Panc1 (cell line): ENCODE measurements at regions not wholly inside any gene's neighbourhood (a gene's known extent, or its start where the extent isn't known, plus 50 kb on each side); places are given as distances from the start of the nearest gene placed in this dataset.

Experiments
- ATAC-seq: fragments of 200-7000 bp; cut with Tn5 transposase; 2 replicates; pipeline ENCODE4 v1.9.1; 2020; ENCODE audit warnings: mild to moderate bottlenecking, moderate library complexity
- BruUV-seq: library from RNA; stranded (reverse); fragments of 400-500 nt; replicated peaks from 2 replicates; lab custom pipeline; 2021; lab: Mats Ljungman, UMichigan
- CTCF ChIA-PET: fragments of 300-600 bp; sonication (Branson Sonifier 250); formaldehyde crosslinking; loops from one replicate; lab custom pipeline; 2022; ENCODE audit warnings: antibody characterized with exemption; lab: Charles Lee
- POLR2A ChIA-PET: fragments of 300-600 bp; sonication (Branson Sonifier 250); formaldehyde crosslinking; loops from one replicate; lab custom pipeline; 2022; ENCODE audit warnings: antibody characterized with exemption; lab: Charles Lee
- DNase-seq: peaks from one replicate; pipeline ENCODE4 v3.0.0-alpha.2; 2010; ENCODE audit warnings: low read depth, low spot score
- H3K27ac ChIP-seq: 2 replicates; pipeline ENCODE4 v1.5.1; 2011; ENCODE audit warnings: mild to moderate bottlenecking, low read length, inconsistent platforms
- H3K27me3 ChIP-seq: fragments of 200-500 bp; sonication (Bioruptor generic); 2 replicates; pipeline ENCODE4 v1.6.0; 2014; ENCODE audit warnings: low read length, inconsistent platforms; ENCODE audit not compliant: control insufficient read depth, insufficient read depth
- H3K36me3 ChIP-seq: fragments of 200-500 bp; sonication (Bioruptor generic); 2 replicates; pipeline ENCODE4 v1.5.1; 2014; ENCODE audit warnings: inconsistent platforms, mild to moderate bottlenecking, low read length, moderate library complexity; ENCODE audit not compliant: control insufficient read depth, insufficient read depth
- H3K4me1 ChIP-seq: 2 replicates; pipeline ENCODE4 v1.5.1; 2011; ENCODE audit warnings: inconsistent platforms, mild to moderate bottlenecking, low read length, moderate library complexity; ENCODE audit not compliant: control insufficient read depth, insufficient read depth
- H3K4me3 ChIP-seq, 2 experiments: 2 replicates each; pipeline ENCODE4 v1.5.1; 2011 to 2012; ENCODE audit warnings: low read depth in 2 of 2, low read length in 2 of 2, mild to moderate bottlenecking in 2 of 2, inconsistent platforms in 1 of 2, moderate library complexity in 1 of 2
- H3K9me3 ChIP-seq: fragments of 200-500 bp; sonication (Bioruptor generic); 2 replicates; pipeline ENCODE4 v1.5.1; 2014; ENCODE audit warnings: low read depth, mild to moderate bottlenecking, inconsistent platforms, low read length, moderate library complexity; ENCODE audit not compliant: control insufficient read depth, insufficient read depth
- POLR2AphosphoS5 ChIP-seq: IDR thresholded peaks from 2 replicates; pipeline ENCODE4 v1.6.1; 2012; ENCODE audit warnings: mild to moderate bottlenecking, low read depth, low read length, moderate library complexity
- SIN3A ChIP-seq: IDR thresholded peaks from 2 replicates; pipeline ENCODE4 v1.6.1; 2012; ENCODE audit warnings: low read depth, mild to moderate bottlenecking, low read length, moderate library complexity, borderline replicate concordance; ENCODE audit not compliant: insufficient read depth
- TCF7L2 ChIP-seq: IDR thresholded peaks from 2 replicates; pipeline ENCODE4 v1.6.1; 2011; ENCODE audit warnings: mild to moderate bottlenecking, low read depth, low read length, inconsistent platforms
- in situ Hi-C: cut with HindIII; loops from 2 replicates; pipeline ENCODE4 v1.10.0; 2016; ENCODE audit warnings: low sequenced_read_pairs, low pct_unique_long_range_greater_than_20kb
- intact Hi-C: fragments of 100-400 bp; cut with micrococcal nuclease; formaldehyde crosslinking; loops from one replicate; pipeline ENCODE4 v1.10.0; 2022; ENCODE audit not compliant: unreplicated experiment
- TF ChIP-seq, protein P1 (sequence below), 2 experiments: IDR thresholded peaks; 2 replicates each; pipeline ENCODE4 v1.6.1; 2011 to 2012; ENCODE audit warnings: low read depth in 2 of 2, control low read depth in 1 of 2, low read length in 1 of 2, mild to moderate bottlenecking in 1 of 2, moderate library complexity in 1 of 2; ENCODE audit not compliant: insufficient read depth in 1 of 2
- TF ChIP-seq, protein P2 (sequence below): fragments of 450-650 bp; IDR thresholded peaks from 2 replicates; pipeline ENCODE4 v1.5.1; 2017; ENCODE audit warnings: mild to moderate bottlenecking

DNA sequence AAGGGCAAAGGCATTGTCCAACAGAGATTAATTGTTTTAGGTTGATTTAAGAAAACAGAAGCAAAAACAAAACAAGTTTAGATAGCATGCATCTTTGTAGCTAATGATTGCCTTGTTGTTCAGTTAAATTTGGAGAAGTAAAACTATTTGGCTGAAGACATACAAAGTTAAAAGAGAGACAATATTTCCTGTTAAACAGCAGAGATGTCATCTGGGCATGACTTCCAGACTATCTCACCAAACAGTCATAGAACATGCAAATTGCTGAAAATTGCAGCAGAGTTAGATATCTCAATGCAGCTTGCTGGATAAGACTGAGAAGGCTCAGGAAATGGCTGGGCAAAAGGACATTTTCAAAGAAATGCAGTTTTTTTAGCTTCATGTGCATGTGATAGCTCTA, 57.5 kb upstream of the PDGFD start:
- in situ Hi-C loops: no loop called here
- no peaks in the 10 kb centered on the region for H3K4me1 ChIP-seq
- H3K9me3 ChIP-seq: peaks cover 2% of the 10 kb centered on the region; the same call in 1 of the 2 replicates
- ChIA-PET CTCF (interaction anchor here (0.7 kb wide), 1 partner anchor 24 kb away, joined by 4 read pairs; no protein-coding TSS in a partner anchor), POLR2A (no interaction called here)
- H3K4me3 ChIP-seq: no peak overlapping the region
- no peak overlapping the region for H3K27ac ChIP-seq
- DNase-seq (no peak), ATAC-seq (no peak)
- H3K27me3 ChIP-seq: no peaks in the 10 kb centered on the region
- no TSS peak for BruUV-seq
- no peaks in the 10 kb centered on the region for H3K36me3 ChIP-seq
- intact Hi-C loops: no loop called here
- TF ChIP-seq, protein P1, sequence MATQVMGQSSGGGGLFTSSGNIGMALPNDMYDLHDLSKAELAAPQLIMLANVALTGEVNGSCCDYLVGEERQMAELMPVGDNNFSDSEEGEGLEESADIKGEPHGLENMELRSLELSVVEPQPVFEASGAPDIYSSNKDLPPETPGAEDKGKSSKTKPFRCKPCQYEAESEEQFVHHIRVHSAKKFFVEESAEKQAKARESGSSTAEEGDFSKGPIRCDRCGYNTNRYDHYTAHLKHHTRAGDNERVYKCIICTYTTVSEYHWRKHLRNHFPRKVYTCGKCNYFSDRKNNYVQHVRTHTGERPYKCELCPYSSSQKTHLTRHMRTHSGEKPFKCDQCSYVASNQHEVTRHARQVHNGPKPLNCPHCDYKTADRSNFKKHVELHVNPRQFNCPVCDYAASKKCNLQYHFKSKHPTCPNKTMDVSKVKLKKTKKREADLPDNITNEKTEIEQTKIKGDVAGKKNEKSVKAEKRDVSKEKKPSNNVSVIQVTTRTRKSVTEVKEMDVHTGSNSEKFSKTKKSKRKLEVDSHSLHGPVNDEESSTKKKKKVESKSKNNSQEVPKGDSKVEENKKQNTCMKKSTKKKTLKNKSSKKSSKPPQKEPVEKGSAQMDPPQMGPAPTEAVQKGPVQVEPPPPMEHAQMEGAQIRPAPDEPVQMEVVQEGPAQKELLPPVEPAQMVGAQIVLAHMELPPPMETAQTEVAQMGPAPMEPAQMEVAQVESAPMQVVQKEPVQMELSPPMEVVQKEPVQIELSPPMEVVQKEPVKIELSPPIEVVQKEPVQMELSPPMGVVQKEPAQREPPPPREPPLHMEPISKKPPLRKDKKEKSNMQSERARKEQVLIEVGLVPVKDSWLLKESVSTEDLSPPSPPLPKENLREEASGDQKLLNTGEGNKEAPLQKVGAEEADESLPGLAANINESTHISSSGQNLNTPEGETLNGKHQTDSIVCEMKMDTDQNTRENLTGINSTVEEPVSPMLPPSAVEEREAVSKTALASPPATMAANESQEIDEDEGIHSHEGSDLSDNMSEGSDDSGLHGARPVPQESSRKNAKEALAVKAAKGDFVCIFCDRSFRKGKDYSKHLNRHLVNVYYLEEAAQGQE (IDR thresholded peaks at IDR 0.05; ENCODE audit: insufficient read depth in 1 of 2, low read depth in 2 of 2, low read length in 1 of 2): no peak
- TF ChIP-seq SIN3A (no peak), TCF7L2 (no peak), POLR2AphosphoS5 (no peak)
- TF ChIP-seq, protein P2, sequence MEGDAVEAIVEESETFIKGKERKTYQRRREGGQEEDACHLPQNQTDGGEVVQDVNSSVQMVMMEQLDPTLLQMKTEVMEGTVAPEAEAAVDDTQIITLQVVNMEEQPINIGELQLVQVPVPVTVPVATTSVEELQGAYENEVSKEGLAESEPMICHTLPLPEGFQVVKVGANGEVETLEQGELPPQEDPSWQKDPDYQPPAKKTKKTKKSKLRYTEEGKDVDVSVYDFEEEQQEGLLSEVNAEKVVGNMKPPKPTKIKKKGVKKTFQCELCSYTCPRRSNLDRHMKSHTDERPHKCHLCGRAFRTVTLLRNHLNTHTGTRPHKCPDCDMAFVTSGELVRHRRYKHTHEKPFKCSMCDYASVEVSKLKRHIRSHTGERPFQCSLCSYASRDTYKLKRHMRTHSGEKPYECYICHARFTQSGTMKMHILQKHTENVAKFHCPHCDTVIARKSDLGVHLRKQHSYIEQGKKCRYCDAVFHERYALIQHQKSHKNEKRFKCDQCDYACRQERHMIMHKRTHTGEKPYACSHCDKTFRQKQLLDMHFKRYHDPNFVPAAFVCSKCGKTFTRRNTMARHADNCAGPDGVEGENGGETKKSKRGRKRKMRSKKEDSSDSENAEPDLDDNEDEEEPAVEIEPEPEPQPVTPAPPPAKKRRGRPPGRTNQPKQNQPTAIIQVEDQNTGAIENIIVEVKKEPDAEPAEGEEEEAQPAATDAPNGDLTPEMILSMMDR: no peak

DNA sequence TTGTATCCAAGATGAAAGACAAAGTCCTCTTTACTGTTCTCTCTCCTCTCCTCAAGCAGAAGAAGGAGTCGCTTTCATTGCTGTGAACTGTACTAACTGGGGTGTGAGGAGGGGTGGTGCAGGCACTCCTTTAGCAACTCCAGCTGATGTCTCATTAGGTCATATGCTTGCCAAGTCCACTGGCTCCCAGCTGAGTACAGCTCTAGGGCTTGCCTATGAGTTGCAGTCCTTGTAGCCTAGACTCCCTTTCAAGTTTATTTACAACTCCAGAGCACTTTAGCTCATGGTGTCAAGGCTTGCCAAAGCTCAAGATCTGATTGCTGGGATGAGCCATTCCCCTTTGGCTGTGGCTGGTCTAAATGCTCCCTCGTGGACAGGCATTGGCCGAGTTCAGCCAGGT, 55.1 kb upstream of the PDGFD start:
- TF ChIP-seq POLR2AphosphoS5 (no peak), TCF7L2 (no peak), SIN3A (no peak)
- TF ChIP-seq, protein P2: no peak
- TF ChIP-seq, protein P1 (IDR thresholded peaks at IDR 0.05; ENCODE audit: insufficient read depth in 1 of 2, low read depth in 2 of 2, low read length in 1 of 2): no peak
- H3K27ac ChIP-seq: no peak overlapping the region
- no TSS peak for BruUV-seq
- no peaks in the 10 kb centered on the region for H3K36me3 ChIP-seq
- CTCF ChIA-PET: no interaction called here
- in situ Hi-C loops: no loop called here
- POLR2A ChIA-PET: no interaction called here
- H3K9me3 ChIP-seq: peaks cover 2% of the 10 kb centered on the region; the same call in 1 of the 2 replicates
- no peak for DNase-seq
- intact Hi-C loops: no loop called here
- H3K27me3 ChIP-seq: no peaks in the 10 kb centered on the region
- no peaks in the 10 kb centered on the region for H3K4me1 ChIP-seq
- no peak overlapping the region for H3K4me3 ChIP-seq
- no peak for ATAC-seq
